Superior temporal gyrus (tissue), 1 donor: ENCODE measurements at regions not wholly inside any gene's neighbourhood (a gene's known extent, or its start where the extent isn't known, plus 50 kb on each side); places are given as distances from the start of the nearest gene placed in this dataset.

ENCODE experiments used
- DNase-seq: peaks from one replicate; pipeline ENCODE4 v3.0.0-alpha.2; 2016; ENCODE audit errors: extremely low spot score

- DNase-seq = no peak
Measured at GRCh38 chr2:199627417-199627816, 169.7 kb upstream of the SATB2 start.

DNA sequence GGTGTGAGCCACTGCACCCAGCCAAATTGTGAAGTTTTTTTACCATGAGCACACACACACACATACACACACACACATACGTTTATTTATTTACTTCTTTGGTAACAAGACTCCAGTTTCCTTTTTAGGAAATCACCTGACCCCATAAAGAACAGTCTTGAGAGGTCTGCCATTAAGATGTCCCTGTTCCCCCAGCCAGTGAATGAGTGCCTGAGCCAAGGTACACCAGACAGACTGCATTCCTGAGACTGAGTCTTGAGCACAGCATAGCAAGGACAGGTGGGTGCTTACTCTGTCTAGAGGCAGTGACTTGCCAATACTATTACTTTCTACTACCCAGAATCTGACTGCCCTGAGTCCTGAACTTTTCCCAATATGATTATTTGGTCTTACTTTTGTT, 167.2 kb upstream of the SATB2 start:
- DNase-seq = no peak

DNA sequence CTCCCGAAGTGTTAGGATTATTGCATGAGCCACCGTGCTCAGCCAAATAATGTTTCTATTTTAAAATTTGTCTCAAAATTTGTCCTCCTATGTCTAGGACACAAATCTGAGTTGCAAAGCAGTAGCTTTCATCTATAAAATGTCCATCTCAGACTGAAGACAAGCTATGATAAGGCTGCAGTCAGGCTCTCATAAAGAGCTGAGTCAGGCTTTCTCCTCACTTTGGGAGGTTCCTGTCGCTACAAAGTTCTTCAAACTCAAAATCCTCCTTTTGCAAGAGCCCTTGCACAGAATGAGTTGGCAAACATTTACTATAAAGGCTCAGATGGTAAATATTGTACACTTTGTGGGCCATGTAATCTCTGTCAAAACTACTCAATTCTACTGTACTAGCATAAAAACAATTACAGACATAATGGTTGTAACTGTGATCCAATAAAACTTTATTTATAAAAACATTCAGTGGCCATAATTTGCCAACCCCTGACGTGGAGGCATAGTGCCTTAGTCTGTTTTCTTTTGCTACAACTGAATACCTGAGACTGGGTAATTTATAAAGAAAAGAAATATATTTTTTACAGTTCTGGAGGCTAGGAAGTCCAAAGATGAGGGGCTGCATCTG, 154.9 kb upstream of the SATB2 start:
- no peak for DNase-seq

DNA sequence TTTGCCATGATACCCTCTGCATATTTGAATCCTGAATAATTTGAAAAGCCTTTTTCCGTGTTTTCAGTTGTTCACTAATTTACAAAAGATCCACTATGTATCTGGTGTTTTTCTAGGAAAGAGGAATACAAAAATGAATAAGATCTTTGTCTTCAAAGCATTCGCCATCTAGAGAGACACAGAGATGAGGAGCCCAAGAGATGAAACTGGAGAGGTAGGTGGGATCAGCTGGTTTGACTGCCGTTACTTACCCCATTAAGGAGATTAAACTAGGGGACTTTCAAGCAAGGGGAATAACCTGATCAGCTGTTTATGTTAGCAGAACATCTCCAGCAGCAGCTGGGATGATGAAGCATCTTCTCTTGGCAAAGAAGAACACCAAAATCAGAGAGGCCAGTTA, 150.2 kb upstream of the SATB2 start:
- peak; percentile 59 for DNase-seq

- DNase-seq = peak; percentile 61
Measured at GRCh38 chr2:199606193-199606780, 148.5 kb upstream of the SATB2 start.

DNA sequence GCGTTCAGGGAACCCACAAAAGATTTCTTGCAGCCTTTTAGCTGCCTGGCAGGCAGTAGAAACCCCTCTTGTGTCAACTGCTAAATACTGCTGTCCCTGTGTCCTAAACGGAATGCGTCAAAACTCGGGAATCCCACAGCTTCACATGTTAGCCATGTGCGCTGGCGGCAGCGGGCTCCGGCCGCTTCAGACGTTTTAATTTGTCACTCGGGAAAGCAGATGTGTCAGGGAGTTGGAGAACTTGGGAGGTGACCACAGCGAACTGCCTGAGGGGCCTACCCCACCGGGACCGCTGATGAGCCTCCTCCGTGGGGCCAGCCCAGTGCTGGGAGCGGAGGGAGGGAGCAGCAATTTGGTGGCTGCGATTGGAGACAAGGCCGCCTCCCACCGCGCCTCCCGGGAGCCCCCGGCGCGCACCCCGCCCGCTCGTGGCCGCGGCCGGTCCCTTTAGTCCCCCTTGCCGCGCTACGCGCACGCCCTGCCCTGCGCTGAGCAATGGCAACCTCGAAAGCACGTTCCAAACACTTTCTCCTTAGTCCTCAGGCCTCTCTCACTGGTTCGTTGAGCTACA, 146.1 kb upstream of the SATB2 start:
- no peak for DNase-seq

GRCh38 chr2:199602896-199603717, 145.4 kb upstream of the SATB2 start:
- peak; percentile 76 for DNase-seq

GRCh38 chr2:199602271-199602895, 144.6 kb upstream of the SATB2 start:
- DNase-seq = peak; percentile 44

- no peak for DNase-seq
Measured at GRCh38 chr2:199596549-199596948, 138.8 kb upstream of the SATB2 start.

DNA sequence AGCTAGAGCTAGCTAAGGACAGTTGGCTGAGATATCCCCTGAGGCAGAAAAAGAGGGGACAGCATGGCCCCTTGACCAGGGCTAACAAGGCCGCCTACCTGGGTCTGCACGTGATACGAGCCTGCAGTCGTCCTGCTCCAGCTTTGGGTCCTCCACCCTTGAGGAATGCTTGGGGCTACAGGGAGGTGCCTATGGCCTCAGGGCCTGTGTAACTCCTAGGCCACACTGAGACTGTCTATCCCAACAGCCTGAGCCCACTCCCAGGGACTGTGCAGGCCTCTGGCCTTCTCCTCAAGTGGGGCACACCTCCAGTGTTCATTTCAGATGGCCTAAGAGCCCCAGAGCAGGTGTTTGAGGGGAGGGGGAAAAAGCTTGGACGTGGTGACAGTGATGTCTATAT, 136.7 kb upstream of the SATB2 start:
- DNase-seq = no peak

GRCh38 chr2:199591826-199592225, 134.1 kb upstream of the SATB2 start:
- no peak for DNase-seq

DNA sequence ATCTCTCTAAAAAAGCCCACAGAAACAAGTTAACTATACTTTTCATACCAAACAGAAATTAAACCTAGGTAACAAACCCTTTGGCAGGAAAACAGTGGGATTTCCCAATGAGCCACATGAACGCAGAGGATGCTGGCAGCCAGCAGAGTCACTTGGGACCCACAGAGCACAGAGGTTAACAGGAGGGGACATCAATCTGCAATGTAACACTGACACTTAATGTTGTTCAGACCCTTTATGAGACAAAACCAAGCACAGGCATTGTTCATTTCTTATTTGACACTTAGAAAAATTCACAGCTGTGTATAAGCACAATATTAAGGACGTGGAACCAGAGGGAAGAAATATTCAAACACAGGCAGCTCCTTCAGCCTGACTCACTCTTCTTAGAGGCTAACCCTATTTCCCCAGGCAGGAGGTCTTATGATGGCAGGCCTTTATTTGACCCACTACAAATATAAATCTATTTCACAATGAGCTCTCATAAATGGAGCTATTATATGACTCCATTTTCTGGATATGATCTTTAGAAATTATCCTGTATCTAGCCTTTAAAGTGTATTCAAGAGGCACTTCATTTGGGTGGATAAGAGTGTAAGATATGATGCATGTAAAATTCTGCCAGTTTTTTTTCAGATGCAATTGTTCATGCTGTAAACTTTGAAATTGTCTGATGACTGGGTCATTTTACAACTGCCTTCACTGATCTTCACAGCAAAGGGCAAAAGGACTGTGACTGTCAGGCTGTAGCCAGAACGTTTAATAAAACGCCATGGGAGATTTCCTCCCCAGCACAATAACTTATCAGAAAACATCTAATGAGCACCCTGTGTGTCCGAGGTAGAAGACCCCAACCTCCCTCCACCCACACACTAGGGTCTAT, 132.8 kb upstream of the SATB2 start:
- no peak for DNase-seq

GRCh38 chr2:199589306-199589705, 131.6 kb upstream of the SATB2 start:
- DNase-seq = no peak

- no peak for DNase-seq
Measured at GRCh38 chr2:199588054-199588453, 130.3 kb upstream of the SATB2 start.

- DNase-seq = no peak
Measured at GRCh38 chr2:199586646-199587045, 128.9 kb upstream of the SATB2 start.

DNA sequence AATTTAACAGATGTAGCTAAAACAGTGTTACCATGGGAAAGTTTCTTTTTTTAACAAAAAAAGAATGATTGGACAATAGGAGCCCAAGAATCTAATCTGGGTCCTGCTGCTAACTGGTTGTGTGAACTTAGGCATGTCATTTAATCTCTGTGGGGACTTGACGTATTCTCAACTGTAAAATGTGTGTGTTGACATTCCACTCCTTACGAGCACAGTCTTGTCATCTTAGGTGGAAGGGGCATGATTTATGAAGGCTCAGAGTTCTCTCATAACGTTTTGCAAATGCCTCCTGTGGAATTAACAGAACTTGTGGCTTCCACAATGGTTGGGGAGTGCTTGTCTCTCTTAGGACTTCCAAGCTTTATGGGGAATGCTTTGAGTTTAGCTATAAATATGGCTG, 125.9 kb upstream of the SATB2 start:
- no peak for DNase-seq

- DNase-seq = peak; percentile 49
Measured at GRCh38 chr2:199581935-199582360, 124.2 kb upstream of the SATB2 start.

- peak; percentile 50 for DNase-seq
Measured at GRCh38 chr2:199581408-199581807, 123.7 kb upstream of the SATB2 start.

DNA sequence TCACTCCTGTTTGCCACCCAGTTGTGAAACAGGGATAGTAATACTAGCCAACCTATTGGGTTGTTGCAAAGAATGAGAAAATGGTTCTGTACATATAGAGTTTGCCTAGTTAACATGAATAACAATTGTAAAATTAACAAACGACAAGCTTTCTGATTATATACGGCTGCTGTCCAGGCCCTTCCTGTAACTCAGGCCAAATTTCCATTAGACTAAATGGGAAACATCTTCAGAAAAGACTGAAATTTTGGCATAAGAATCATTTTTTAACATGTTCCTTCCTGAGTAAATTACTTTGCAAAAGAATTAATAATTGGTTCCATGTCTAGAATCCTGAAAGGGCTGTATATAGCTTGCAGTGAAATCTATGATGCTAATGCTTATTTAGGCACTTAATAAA, 117.7 kb upstream of the SATB2 start:
- no peak for DNase-seq

- DNase-seq = no peak
Measured at GRCh38 chr2:199572571-199572970, 114.8 kb upstream of the SATB2 start.

GRCh38 chr2:199570934-199571333, 113.2 kb upstream of the SATB2 start:
- no peak for DNase-seq
